OCI-LY1 (cell line): ENCODE measurements at regions not wholly inside any gene's neighbourhood (a gene's known extent, or its start where the extent isn't known, plus 50 kb on each side); places are given as distances from the start of the nearest gene placed in this dataset.

Experiments
- H2AFZ ChIP-seq: fragments of 200-600 bp; sonication (generic), shearing (Covaris generic); 2 replicates; pipeline ENCODE4 v1.6.0; 2014; ENCODE audit warnings: antibody characterized with exemption, mild to moderate bottlenecking, low read length
- H3F3A ChIP-seq: fragments of 200-600 bp; sonication (generic), shearing (Covaris generic); 2 replicates; pipeline ENCODE4 v1.6.0; 2014; ENCODE audit warnings: mild to moderate bottlenecking, antibody characterized with exemption, low read length, moderate library complexity; ENCODE audit not compliant: insufficient read depth
- H3K27ac ChIP-seq: fragments of 200-600 bp; sonication (generic); 2 replicates; pipeline ENCODE4 v1.5.1; 2014; ENCODE audit warnings: low read length, mixed run types, mild to moderate bottlenecking, low read depth; ENCODE audit not compliant: poor library complexity, severe bottlenecking
- H3K27me3 ChIP-seq: fragments of 200-600 bp; sonication (generic); 2 replicates; pipeline ENCODE4 v1.6.0; 2014; ENCODE audit warnings: antibody characterized with exemption, mild to moderate bottlenecking, low read length, moderate library complexity; ENCODE audit not compliant: insufficient read depth
- H3K36me3 ChIP-seq: fragments of 200-600 bp; sonication (generic); 2 replicates; pipeline ENCODE4 v1.6.1; 2014; ENCODE audit warnings: mild to moderate bottlenecking, antibody characterized with exemption, low read length, moderate library complexity, mixed read lengths; ENCODE audit not compliant: insufficient read depth
- H3K4me1 ChIP-seq: fragments of 200-600 bp; sonication (generic); 2 replicates; pipeline ENCODE4 v1.5.1; 2014; ENCODE audit warnings: mild to moderate bottlenecking, low read length, moderate library complexity; ENCODE audit not compliant: insufficient read depth, severe bottlenecking
- H3K4me2 ChIP-seq: fragments of 200-600 bp; sonication (generic), shearing (Covaris generic); 2 replicates; pipeline ENCODE4 v1.6.1; 2014; ENCODE audit warnings: low read length
- H3K4me3 ChIP-seq: fragments of 200-600 bp; sonication (generic); 2 replicates; pipeline ENCODE4 v1.5.1; 2014; ENCODE audit warnings: low read length, low read depth, mild to moderate bottlenecking, mixed read lengths; ENCODE audit not compliant: poor library complexity, severe bottlenecking
- H3K79me2 ChIP-seq: fragments of 200-600 bp; shearing (Covaris generic); 2 replicates; pipeline ENCODE4 v1.6.1; 2016; ENCODE audit warnings: mixed run types, low read length, mixed read lengths; ENCODE audit not compliant: insufficient read depth
- H3K9ac ChIP-seq: fragments of 200-600 bp; sonication (generic), shearing (Covaris generic); 2 replicates; pipeline ENCODE4 v1.6.1; 2014; ENCODE audit warnings: mild to moderate bottlenecking, low read length, mixed read lengths
- H3K9me2 ChIP-seq: fragments of 200-600 bp; sonication (generic), shearing (Covaris generic); 2 replicates; pipeline ENCODE4 v1.6.1; 2014; ENCODE audit warnings: low read depth, mild to moderate bottlenecking, low read length, mixed read lengths
- H3K9me3 ChIP-seq: fragments of 200-600 bp; shearing (Covaris generic); 2 replicates; pipeline ENCODE4 v1.6.1; 2014; ENCODE audit warnings: low read length, mixed read lengths
- H4K20me1 ChIP-seq: fragments of 200-600 bp; sonication (generic), shearing (Covaris generic); 2 replicates; pipeline ENCODE4 v1.6.0; 2016; ENCODE audit warnings: mild to moderate bottlenecking, low read length; ENCODE audit not compliant: insufficient read depth
- CTCF ChIP-seq: fragments of 200-600 bp; sonication (generic), shearing (Covaris generic); IDR thresholded peaks from 2 replicates; pipeline ENCODE4 v1.5.1; 2017; ENCODE audit warnings: mild to moderate bottlenecking, antibody characterized with exemption, low read length, moderate library complexity, mixed read lengths
- EZH2 ChIP-seq: fragments of 200-600 bp; sonication (generic), shearing (Covaris generic); IDR thresholded peaks from 2 replicates; pipeline ENCODE4 v1.8.0; 2017; ENCODE audit warnings: borderline replicate concordance, mixed run types, mild to moderate bottlenecking, antibody characterized with exemption, low read length, moderate library complexity, mixed read lengths

GRCh38 chrX:104310657-104311254 lies 56.0 kb upstream of the ESX1 start:
- H3K36me3 ChIP-seq = no peaks in the 10 kb centered on the region
- no peaks in the 10 kb centered on the region for H3K9me3 ChIP-seq
- no peaks in the 10 kb centered on the region for H3K4me1 ChIP-seq
- H3K4me2 ChIP-seq = no peak overlapping the region
- H3K9ac ChIP-seq = no peak overlapping the region
- no peaks in the 10 kb centered on the region for H3K9me2 ChIP-seq
- no peak overlapping the region for H3K4me3 ChIP-seq
- no peaks in the 10 kb centered on the region for H3F3A ChIP-seq
- no peak for TF ChIP-seq EZH2
- no peak for TF ChIP-seq CTCF
- no peaks in the 10 kb centered on the region for H3K79me2 ChIP-seq
- no peaks in the 10 kb centered on the region for H4K20me1 ChIP-seq
- no peak overlapping the region for H2AFZ ChIP-seq
- no peak overlapping the region for H3K27ac ChIP-seq
- no peaks in the 10 kb centered on the region for H3K27me3 ChIP-seq

GRCh38 chrX:104310090-104310489 lies 55.4 kb upstream of the ESX1 start:
- no peaks in the 10 kb centered on the region for H3K27me3 ChIP-seq

GRCh38 chrX:104309169-104309568 lies 54.4 kb upstream of the ESX1 start:
- no peaks in the 10 kb centered on the region for H3K4me1 ChIP-seq
- H3K27ac ChIP-seq = no peak overlapping the region
- no peaks in the 10 kb centered on the region for H3F3A ChIP-seq
- no peaks in the 10 kb centered on the region for H3K9me2 ChIP-seq
- H3K4me3 ChIP-seq = no peak overlapping the region
- H4K20me1 ChIP-seq = no peaks in the 10 kb centered on the region
- no peaks in the 10 kb centered on the region for H3K27me3 ChIP-seq
- H3K79me2 ChIP-seq = no peaks in the 10 kb centered on the region
- no peaks in the 10 kb centered on the region for H3K36me3 ChIP-seq
- H3K9me3 ChIP-seq = no peaks in the 10 kb centered on the region
- no peak overlapping the region for H3K4me2 ChIP-seq
- no peak overlapping the region for H2AFZ ChIP-seq
- no peak overlapping the region for H3K9ac ChIP-seq
- TF ChIP-seq CTCF (no peak), EZH2 (no peak)

More at GRCh38 chrX:104310090-104310489, 55.4 kb upstream of the ESX1 start:
- H3K4me1 ChIP-seq = no peaks in the 10 kb centered on the region
- H3K36me3 ChIP-seq = no peaks in the 10 kb centered on the region
- no peaks in the 10 kb centered on the region for H3K9me3 ChIP-seq
- H4K20me1 ChIP-seq = no peaks in the 10 kb centered on the region
- H3F3A ChIP-seq = no peaks in the 10 kb centered on the region
- H3K27ac ChIP-seq = no peak overlapping the region
- no peaks in the 10 kb centered on the region for H3K79me2 ChIP-seq
- TF ChIP-seq CTCF (no peak), EZH2 (no peak)
- no peak overlapping the region for H2AFZ ChIP-seq
- H3K4me3 ChIP-seq = no peak overlapping the region
- H3K9me2 ChIP-seq = no peaks in the 10 kb centered on the region
- H3K9ac ChIP-seq = no peak overlapping the region
- H3K4me2 ChIP-seq = no peak overlapping the region
